Ovary (tissue), 7 donors: ENCODE measurements at regions not wholly inside any gene's neighbourhood (a gene's known extent, or its start where the extent isn't known, plus 50 kb on each side); places are given as distances from the start of the nearest gene placed in this dataset. TPM values are rescaled to one million over a fixed set of nuclear protein-coding genes. Genes with fewer than 3 reads are reported as not detected.

ENCODE experiments used
- DNase-seq, 5 donors: peaks; one replicate each; pipeline ENCODE4 v3.0.0-alpha.2; 2019 to 2020
- H3K27ac ChIP-seq, 2 donors: fragments of 200-600 bp; one replicate each; pipeline versions ENCODE4 v1.5.1 to v1.8.0; 2019 to 2022
- H3K27me3 ChIP-seq: fragments of 200-600 bp; one replicate; pipeline ENCODE4 v1.8.0; 2022
- H3K36me3 ChIP-seq: fragments of 200-600 bp; sonication (generic); one replicate; pipeline ENCODE4 v1.5.1; 2019
- H3K4me1 ChIP-seq: one replicate; pipeline ENCODE4 v1.8.1; 2013; ENCODE audit warnings: mild to moderate bottlenecking, moderate library complexity; ENCODE audit not compliant: insufficient read depth
- H3K4me3 ChIP-seq: fragments of 200-600 bp; sonication (generic); one replicate; pipeline ENCODE4 v1.5.1; 2017
- H3K9me3 ChIP-seq, 2 donors: fragments of 200-600 bp in 1 of 2; sonication (generic) in 1 of 2; one replicate each; pipeline versions ENCODE4 v1.5.1 to v1.8.1; 2013 to 2019; ENCODE audit warnings: mild to moderate bottlenecking in 1 of 2, moderate library complexity in 1 of 2
- EP300 ChIP-seq: sonication (generic); formaldehyde crosslinking; IDR thresholded peaks from one replicate; pipeline ENCODE4 v1.6.1; 2017; ENCODE audit warnings: antibody characterized with exemption
- POLR2A ChIP-seq: fragments of 450-650 bp; IDR thresholded peaks from one replicate; pipeline ENCODE4 v1.6.1; 2017; ENCODE audit warnings: antibody characterized with exemption, mild to moderate bottlenecking, moderate library complexity
- WGBS, 3 donors: extraction: QIAGEN DNeasy Blood & Tissue Kit in 1 of 3; methylation state at CpG; one replicate each; pipeline versions ENCODE4 v1.1.5 to v1.1.7; 2013 to 2017; 5-methylcytosine and 5-hydroxymethylcytosine counted together
- intact Hi-C, 4 donors: fragments of 100-400 bp; cut with DNase I; formaldehyde crosslinking; loops; one replicate each; pipeline versions ENCODE4 v1.11.0 to v1.15.1; 2022 to 2023
- microRNA-seq, 3 donors: library from miRNA; unstranded; fragments of <30 nt; microRNA quantifications; one replicate each; pipeline versions ENCODE4 to v1.2.0, GENCODE V29; 2019 to 2020
- small RNA-seq: library from RNA; depleted of rRNA; stranded (forward); fragments of <200 nt; gene quantifications from one replicate; pipeline ENCODE3, GENCODE V24; 2016
- TF ChIP-seq, protein P1 (sequence below), 3 donors: fragments of 450-650 bp in 2 of 3; fragments of 200-600 bp in 1 of 3; IDR thresholded peaks; one replicate each; pipeline versions ENCODE4 v1.5.1 to v1.8.0; 2016 to 2022; ENCODE audit warnings: antibody characterized with exemption in 3 of 3, mild to moderate bottlenecking in 1 of 3
- donor health status: DM: no; HTN: no; CAD: no; lungs with moderate emphysema.
- donor health status: DM: no; HTN: no; CAD: no.
- donor health status: Bipolar disorder and iron deficiency.
- donor health status: DM: no; HTN: no; CAD: no.
- donor health status: DM: yes; HTN: yes; CAD: no.

GRCh38 chr1:4853904-4854303 lies 199.5 kb downstream of the AJAP1 start:
- no peak for DNase-seq
- no peak overlapping the region for H3K4me3 ChIP-seq
- H3K9me3 ChIP-seq = no peaks in the 10 kb centered on the region
- H3K4me1 ChIP-seq = no peaks in the 10 kb centered on the region
- no peak overlapping the region for H3K27ac ChIP-seq
- H3K27me3 ChIP-seq = no peaks in the 10 kb centered on the region
- 76 to 81% (median 79%) methylated on average over 5 of the region's 5 CpGs for WGBS, 3 donors
- H3K36me3 ChIP-seq = no peaks in the 10 kb centered on the region
- TF ChIP-seq, protein P1, sequence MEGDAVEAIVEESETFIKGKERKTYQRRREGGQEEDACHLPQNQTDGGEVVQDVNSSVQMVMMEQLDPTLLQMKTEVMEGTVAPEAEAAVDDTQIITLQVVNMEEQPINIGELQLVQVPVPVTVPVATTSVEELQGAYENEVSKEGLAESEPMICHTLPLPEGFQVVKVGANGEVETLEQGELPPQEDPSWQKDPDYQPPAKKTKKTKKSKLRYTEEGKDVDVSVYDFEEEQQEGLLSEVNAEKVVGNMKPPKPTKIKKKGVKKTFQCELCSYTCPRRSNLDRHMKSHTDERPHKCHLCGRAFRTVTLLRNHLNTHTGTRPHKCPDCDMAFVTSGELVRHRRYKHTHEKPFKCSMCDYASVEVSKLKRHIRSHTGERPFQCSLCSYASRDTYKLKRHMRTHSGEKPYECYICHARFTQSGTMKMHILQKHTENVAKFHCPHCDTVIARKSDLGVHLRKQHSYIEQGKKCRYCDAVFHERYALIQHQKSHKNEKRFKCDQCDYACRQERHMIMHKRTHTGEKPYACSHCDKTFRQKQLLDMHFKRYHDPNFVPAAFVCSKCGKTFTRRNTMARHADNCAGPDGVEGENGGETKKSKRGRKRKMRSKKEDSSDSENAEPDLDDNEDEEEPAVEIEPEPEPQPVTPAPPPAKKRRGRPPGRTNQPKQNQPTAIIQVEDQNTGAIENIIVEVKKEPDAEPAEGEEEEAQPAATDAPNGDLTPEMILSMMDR (IDR thresholded peaks at IDR 0.05) = no peak
- TF ChIP-seq EP300 (no peak), POLR2A (no peak)
- intact Hi-C loops = no loop called here

GRCh38 chr1:4851385-4852065 lies 197.1 kb downstream of the AJAP1 start:
- H3K27ac ChIP-seq = no peak overlapping the region
- H3K4me1 ChIP-seq = no peaks in the 10 kb centered on the region
- H3K27me3 ChIP-seq = no peaks in the 10 kb centered on the region
- DNase-seq = no peak
- no peaks in the 10 kb centered on the region for H3K36me3 ChIP-seq
- WGBS, 3 donors = 72 to 87% (median 75%) methylated on average over 8 of the region's 8 CpGs
- intact Hi-C loops = no loop called here
- no peak overlapping the region for H3K4me3 ChIP-seq
- TF ChIP-seq POLR2A (no peak), EP300 (no peak)
- TF ChIP-seq, protein P1 (IDR thresholded peaks at IDR 0.05) = no peak
- H3K9me3 ChIP-seq = no peaks in the 10 kb centered on the region

DNA sequence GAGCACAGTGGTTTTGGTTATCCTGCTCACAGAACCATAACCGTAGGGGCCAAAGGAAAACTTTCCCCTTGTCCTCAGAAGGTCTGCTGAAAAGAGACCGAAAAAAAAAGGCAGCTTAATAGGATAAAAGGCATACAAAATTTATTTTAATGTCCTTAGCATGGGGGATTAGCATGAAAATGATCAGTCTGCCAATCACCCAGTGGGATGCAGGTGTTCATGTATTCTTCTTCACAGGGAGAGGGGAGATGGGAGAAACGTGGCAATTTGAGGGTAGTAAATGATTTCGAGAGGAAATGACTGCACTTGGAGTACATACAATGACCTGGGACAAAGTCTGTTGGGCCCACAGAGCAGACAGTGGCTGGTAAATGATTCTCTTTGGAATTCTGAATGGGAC lies 194.0 kb downstream of the AJAP1 start:
- Histone ChIP-seq H3K27me3 (no peaks in the 10 kb centered on the region), H3K4me3 (no peak overlapping the region), H3K9me3 (no peaks in the 10 kb centered on the region), H3K36me3 (no peaks in the 10 kb centered on the region), H3K27ac (no peak overlapping the region), H3K4me1 (no peaks in the 10 kb centered on the region)
- intact Hi-C loops = no loop called here
- whole genome bisulfite sequencing, 3 donors = 57 to 61% (median 58%) methylated on average over 4 of the region's 4 CpGs
- no peak for DNase-seq
- TF ChIP-seq, protein P1 (IDR thresholded peaks at IDR 0.05) = no peak
- TF ChIP-seq POLR2A (no peak), EP300 (no peak)

DNA sequence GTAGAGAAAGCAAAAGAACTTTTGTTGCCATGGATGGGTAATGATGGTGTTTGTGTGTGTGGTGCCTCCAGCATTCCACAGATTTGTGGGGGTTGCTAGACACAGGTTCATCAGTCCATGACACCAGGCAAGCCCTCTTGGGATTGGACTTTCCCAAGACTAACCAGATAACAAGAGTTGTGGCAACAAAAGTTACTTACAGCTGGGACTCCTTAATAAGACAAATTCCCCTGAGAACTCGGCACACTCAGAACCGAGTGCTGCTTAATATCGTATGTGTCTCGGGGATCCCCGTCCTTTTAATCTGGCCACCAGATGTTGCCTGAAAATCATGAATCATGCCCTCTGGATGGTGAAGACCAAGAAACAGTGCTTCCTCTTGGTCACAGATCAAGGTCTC lies 193.3 kb downstream of the AJAP1 start:
- H3K27ac ChIP-seq = no peak overlapping the region
- TF ChIP-seq, protein P1 (IDR thresholded peaks at IDR 0.05) = no peak
- no peak for TF ChIP-seq POLR2A
- no peak for TF ChIP-seq EP300
- 32 to 34% (median 33%) methylated on average over 5 of the region's 5 CpGs for WGBS, 3 donors
- no peak for DNase-seq
- H3K4me1 ChIP-seq = no peaks in the 10 kb centered on the region
- intact Hi-C loops = no loop called here
- no peak overlapping the region for H3K4me3 ChIP-seq
- no peaks in the 10 kb centered on the region for H3K36me3 ChIP-seq
- H3K27me3 ChIP-seq = no peaks in the 10 kb centered on the region
- H3K9me3 ChIP-seq = no peaks in the 10 kb centered on the region

Small RNA genes in the stretch of these regions (microRNA-seq; reads per million reads assigned to microRNA genes)
- gene MIR4417 = 0 reads per million in 3 donors

Small RNA genes in the stretch of these regions (small RNA-seq; reads per million reads assigned to genes)
- not detected for gene MIR4417
